ENCODE measurements at regions not wholly inside any gene's neighbourhood (a gene's known extent, or its start where the extent isn't known, plus 50 kb on each side); places are given as distances from the start of the nearest gene placed in this dataset.

- Histone ChIP-seq H3K27ac (no peak overlapping the region), H3K4me3 (no peak overlapping the region), H3K36me3 (no peaks in the 10 kb centered on the region), H3K4me1 (no peaks in the 10 kb centered on the region), H3K27me3 (no peaks in the 10 kb centered on the region), H3K9me3 (no peaks in the 10 kb centered on the region)
- ATAC-seq (no peak), DNase-seq (no peak)
- no peak for TF ChIP-seq POLR2A (IDR thresholded peaks at IDR 0.05)
- TF ChIP-seq CTCF (IDR thresholded peaks at IDR 0.05 in 4 of 5, conservative IDR thresholded peaks at IDR 0.05 in 1 of 5): no peak
- intact Hi-C loops (cut with DNase I; ENCODE audit: low total_unique reads) (no loop called here), in situ Hi-C loops (cut with MboI; ENCODE audit: low sequenced_read_pairs in 4 of 4) (no loop called here)
Observed at GRCh38 chr5:56699538-56699937, 115.8 kb upstream of the MAP3K1 start.

- in situ Hi-C loops (cut with MboI; ENCODE audit: low sequenced_read_pairs in 4 of 4): no loop called here
- intact Hi-C loops (cut with DNase I; ENCODE audit: low total_unique reads): no loop called here
- H3K4me1 ChIP-seq: no peaks in the 10 kb centered on the region
- H3K27ac ChIP-seq: peak overlapping the region in 1 of 4 donors; percentile 9
- H3K4me3 ChIP-seq: no peak overlapping the region
- H3K9me3 ChIP-seq: no peaks in the 10 kb centered on the region
- no peak for TF ChIP-seq CTCF (IDR thresholded peaks at IDR 0.05 in 4 of 5, conservative IDR thresholded peaks at IDR 0.05 in 1 of 5)
- no peak for TF ChIP-seq POLR2A (IDR thresholded peaks at IDR 0.05)
- no peak for DNase-seq
- ATAC-seq: peak in 1 of 2 donors; percentile 26
- no peaks in the 10 kb centered on the region for H3K36me3 ChIP-seq
- no peaks in the 10 kb centered on the region for H3K27me3 ChIP-seq
Observed at GRCh38 chr5:56698463-56699381, 116.6 kb upstream of the MAP3K1 start.

GRCh38 chr5:56696900-56697299 lies 118.4 kb upstream of the MAP3K1 start:
- ATAC-seq (no peak), DNase-seq (no peak)
- in situ Hi-C loops (cut with MboI; ENCODE audit: low sequenced_read_pairs in 4 of 4): no loop called here
- H3K9me3 ChIP-seq: no peaks in the 10 kb centered on the region
- H3K36me3 ChIP-seq: no peaks in the 10 kb centered on the region
- no peak for TF ChIP-seq CTCF (IDR thresholded peaks at IDR 0.05 in 4 of 5, conservative IDR thresholded peaks at IDR 0.05 in 1 of 5)
- TF ChIP-seq POLR2A (IDR thresholded peaks at IDR 0.05): no peak
- no peaks in the 10 kb centered on the region for H3K27me3 ChIP-seq
- no peaks in the 10 kb centered on the region for H3K4me1 ChIP-seq
- no peak overlapping the region for H3K27ac ChIP-seq
- no peak overlapping the region for H3K4me3 ChIP-seq
- intact Hi-C loops (cut with DNase I; ENCODE audit: low total_unique reads): no loop called here

GRCh38 chr5:56693220-56693579 lies 122.1 kb upstream of the MAP3K1 start:
- DNase-seq (no peak), ATAC-seq (no peak)
- Histone ChIP-seq H3K4me1 (no peaks in the 10 kb centered on the region), H3K36me3 (no peaks in the 10 kb centered on the region), H3K27ac (no peak overlapping the region), H3K9me3 (no peaks in the 10 kb centered on the region), H3K27me3 (no peaks in the 10 kb centered on the region), H3K4me3 (no peak overlapping the region)
- in situ Hi-C loops (cut with MboI; ENCODE audit: low sequenced_read_pairs in 4 of 4) (no loop called here), intact Hi-C loops (cut with DNase I; ENCODE audit: low total_unique reads) (no loop called here)
- TF ChIP-seq CTCF (IDR thresholded peaks at IDR 0.05 in 4 of 5, conservative IDR thresholded peaks at IDR 0.05 in 1 of 5) (no peak), POLR2A (IDR thresholded peaks at IDR 0.05) (no peak)

All from gastrocnemius medialis (tissue), 4 donors.